Endothelial cell of hepatic sinusoid (primary cell): ENCODE measurements at regions not wholly inside any gene's neighbourhood (a gene's known extent, or its start where the extent isn't known, plus 50 kb on each side); places are given as distances from the start of the nearest gene placed in this dataset.

Source experiments
- in situ Hi-C: cut with HindIII; loops from 2 replicates; pipeline ENCODE4 v1.10.0; 2017; ENCODE audit warnings: low sequenced_read_pairs

DNA sequence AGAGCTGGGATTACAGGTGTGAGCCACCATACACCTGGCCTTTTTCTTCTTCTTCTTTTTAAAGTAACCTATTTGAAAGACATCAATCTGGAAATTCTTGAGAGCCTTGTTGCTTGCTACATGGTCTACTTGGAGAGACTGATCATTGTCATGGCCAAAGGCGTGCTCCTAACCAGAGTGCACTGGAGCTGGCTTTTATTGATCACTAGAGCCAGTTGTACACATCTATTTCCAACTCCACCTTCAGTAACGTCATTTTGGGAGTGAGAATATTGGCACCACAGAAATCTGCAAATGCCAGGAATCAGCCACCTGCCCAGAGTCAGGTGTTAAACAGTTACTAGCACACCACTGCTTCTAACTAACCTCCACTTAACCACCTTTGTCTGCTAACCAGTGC is 735.1 kb downstream of the TYW1 start:
- in situ Hi-C loops, result no loop called here

- in situ Hi-C loops, result no loop called here
Observed at GRCh38 chr7:67732898-67733297, 736.3 kb downstream of the TYW1 start.

- in situ Hi-C loops, result no loop called here
Observed at GRCh38 chr7:67738145-67738544, 741.5 kb downstream of the TYW1 start.

- in situ Hi-C loops, result no loop called here
Observed at GRCh38 chr7:67738958-67739357, 742.3 kb downstream of the TYW1 start.

DNA sequence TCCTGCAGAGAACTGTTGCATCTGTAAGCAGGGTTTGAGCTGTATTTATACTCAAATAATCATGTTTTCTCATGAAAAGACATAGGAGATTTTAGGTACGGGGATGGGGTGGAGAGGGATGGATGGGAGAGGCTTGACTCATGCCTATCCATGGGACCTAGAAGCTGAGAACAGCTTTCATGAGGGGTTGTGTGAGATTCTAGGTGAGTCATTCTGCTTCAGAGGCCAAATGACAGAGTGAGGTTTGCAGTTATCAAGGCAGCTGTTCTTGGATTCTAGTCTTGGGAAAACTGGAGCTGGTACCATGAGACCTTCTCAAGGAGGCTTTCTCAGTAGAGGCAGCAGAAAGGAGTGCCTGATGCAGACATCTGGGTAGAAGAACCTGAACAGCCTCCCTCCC is 746.9 kb downstream of the TYW1 start:
- in situ Hi-C loops, result loop anchor here (10.0 kb wide), 1 partner anchor 339 kb away; no protein-coding TSS in a partner anchor

- in situ Hi-C loops, result no loop called here
Observed at GRCh38 chr7:67752227-67752626, 755.6 kb downstream of the TYW1 start.

- in situ Hi-C loops, result no loop called here
Observed at GRCh38 chr7:67753891-67754290, 757.3 kb downstream of the TYW1 start.

DNA sequence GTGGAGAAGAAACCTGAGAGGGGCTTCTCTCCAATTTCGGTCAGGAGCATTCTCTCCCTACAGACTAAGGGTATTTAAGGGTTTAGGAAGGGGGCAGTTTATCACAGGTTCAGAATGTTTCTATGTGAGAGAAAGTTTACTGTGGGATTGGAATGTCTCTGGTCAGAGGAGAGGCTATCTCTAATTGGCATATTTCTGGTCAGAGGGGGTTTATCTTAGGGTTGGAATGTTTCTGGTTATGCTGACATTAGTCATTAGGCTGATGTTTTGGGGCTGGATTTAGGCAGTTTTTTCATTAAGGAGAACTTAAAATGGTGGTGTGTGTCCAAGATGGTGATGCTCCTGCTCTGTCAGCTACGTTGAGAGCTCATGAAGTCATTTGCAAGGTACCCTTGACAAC is 758.0 kb downstream of the TYW1 start:
- in situ Hi-C loops, result no loop called here

DNA sequence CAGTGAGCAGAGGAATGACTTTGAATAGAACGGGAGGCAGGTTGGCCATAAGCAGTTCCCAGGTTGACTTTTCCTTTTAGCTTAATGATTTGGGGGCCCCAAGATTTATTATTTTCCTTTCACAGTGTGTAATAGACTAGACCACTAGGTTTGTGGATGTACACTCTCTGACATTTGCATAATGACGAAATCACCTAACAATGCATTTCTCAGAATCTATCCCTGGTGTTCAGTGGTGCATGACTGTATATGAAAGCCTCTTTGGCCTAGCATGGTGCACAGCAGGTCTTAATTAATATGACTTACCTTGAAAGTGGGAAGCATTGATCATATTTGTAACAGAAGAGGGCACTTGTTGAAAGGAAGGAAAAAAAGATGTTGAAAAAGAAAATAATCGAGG is 761.9 kb downstream of the TYW1 start:
- in situ Hi-C loops, result no loop called here

- in situ Hi-C loops, result no loop called here
Observed at GRCh38 chr7:67760971-67761370, 764.3 kb downstream of the TYW1 start.

GRCh38 chr7:67762516-67762915 is 765.9 kb downstream of the TYW1 start:
- in situ Hi-C loops, result no loop called here

DNA sequence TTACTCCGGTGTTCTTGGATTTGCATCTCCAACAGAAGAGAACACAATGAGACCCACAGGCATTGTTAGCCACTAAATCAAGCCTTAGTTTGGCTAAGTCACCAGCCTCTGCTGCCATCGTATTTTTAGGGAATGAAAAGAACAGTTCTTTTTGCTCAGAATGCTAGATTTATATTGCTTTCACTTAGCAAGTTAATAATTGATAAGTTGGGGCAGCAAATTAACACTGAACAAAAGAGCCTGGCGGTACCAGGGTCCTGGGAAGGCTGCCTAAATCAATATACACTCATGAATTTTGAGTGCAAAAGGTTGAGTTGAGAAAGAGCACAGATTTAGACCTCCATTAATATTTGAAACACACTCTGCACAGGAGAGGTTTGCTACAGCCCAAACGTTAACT is 767.7 kb downstream of the TYW1 start:
- in situ Hi-C loops, result no loop called here

DNA sequence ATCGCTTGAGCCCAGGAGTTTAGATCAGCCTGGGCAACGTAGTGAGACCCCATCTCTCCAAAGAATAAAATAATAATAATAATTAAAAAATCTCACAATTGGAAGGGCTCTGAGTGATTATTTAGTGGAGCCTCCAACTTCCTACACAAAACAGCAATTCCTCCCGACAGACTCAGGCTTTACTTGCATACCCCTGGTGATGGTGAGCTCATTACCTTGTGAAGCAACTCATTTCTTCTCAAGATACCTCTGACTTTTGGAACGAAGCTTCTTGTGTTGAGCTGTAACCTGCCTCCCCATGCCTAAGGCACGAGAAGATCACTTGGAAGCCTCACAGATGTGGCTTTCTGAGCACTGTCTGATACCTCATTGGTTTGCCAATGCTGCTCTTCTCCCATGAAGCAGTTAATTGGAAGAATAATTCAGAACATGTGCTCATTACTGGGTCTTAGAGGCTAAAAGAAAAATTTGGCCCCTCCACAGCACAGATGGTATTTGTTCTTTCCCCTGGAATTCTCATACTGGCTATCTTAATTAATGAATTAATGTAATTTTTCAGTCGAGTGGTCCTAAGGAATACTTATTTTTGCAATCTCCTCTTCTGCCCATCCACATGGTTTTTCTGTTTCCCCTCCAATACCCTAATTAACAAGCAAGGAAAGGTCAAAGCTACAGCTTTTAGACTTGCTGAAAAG is 769.0 kb downstream of the TYW1 start:
- in situ Hi-C loops, result no loop called here

- in situ Hi-C loops, result no loop called here
Observed at GRCh38 chr7:67766906-67767410, 770.3 kb downstream of the TYW1 start.

DNA sequence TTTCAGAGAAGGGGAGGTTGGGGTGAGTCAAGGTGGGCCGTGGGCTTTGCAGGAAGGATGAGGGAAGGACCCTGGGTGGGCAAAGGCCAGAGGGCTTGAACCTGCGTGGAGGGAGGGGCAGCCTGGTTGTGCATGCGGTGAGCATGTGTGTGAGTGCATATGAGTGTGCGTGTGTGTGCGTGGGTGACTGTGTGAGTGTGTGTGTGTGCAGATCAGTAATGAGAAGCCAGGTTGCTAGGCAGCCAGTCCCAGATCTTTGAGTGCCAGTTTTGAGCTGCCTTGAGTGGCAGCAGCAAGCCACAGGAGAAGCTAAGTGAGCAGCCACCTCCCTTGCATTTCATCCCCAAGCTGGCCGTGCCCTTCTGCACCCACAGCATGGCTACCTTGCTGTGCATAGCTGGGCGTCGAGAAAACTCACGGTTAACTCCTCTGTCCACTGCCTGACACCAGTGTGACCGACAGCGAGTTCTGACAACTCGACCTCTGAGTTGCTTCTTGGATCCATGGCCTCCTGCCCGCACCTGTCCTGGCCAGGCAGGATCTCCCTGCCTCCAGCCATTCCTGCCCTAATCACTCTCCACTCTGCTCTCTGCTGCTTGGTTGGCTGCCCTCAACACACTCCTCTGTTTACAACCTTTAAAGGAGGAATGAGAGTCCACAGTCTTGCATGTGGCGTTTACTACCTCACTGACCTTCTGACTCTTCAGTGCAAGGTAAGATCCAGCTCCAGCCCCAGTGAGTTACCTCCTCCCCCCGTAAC is 775.4 kb downstream of the TYW1 start:
- in situ Hi-C loops, result no loop called here

- in situ Hi-C loops, result no loop called here
Observed at GRCh38 chr7:67773081-67773480, 776.4 kb downstream of the TYW1 start.

- in situ Hi-C loops, result no loop called here
Observed at GRCh38 chr7:67777119-67777518, 780.5 kb downstream of the TYW1 start.

DNA sequence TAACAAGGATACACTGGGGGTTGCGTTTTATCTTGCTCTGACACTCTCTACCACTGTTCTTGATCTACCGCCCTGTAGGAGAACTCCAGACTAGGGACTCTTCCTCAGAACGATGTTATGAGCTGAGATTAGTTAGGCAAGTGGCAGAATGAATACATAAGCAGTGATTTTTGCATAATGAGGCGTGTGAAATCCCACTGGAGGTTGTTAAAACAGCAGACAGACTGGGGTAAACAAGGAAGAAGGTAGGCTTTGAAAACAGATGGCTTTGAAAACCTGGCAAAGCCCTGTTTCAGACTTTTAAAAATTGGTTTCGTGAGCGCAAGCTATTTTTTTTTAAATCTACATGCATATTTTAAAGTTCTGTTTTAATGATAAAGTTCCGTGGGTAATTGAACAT is 785.2 kb downstream of the TYW1 start:
- in situ Hi-C loops, result no loop called here

DNA sequence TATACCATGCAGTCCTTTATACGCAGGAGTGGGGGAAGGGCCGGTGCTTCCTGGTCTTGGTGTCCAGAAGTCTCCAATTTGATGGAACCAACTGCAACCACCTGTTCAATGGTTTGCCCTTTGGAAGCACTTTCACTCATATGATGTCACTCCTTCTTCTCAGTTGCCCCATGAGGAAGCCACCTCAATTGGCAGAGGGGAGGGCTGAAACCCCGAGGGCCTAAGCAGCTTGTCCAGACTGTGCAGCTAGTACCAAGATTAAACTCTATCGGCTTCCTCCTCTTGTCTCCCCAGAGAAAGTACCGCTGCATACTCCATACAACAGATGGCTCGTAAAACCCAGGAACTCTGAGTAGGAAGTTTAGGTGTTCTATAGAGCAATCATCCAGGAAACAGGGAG is 789.4 kb downstream of the TYW1 start:
- in situ Hi-C loops, result no loop called here

DNA sequence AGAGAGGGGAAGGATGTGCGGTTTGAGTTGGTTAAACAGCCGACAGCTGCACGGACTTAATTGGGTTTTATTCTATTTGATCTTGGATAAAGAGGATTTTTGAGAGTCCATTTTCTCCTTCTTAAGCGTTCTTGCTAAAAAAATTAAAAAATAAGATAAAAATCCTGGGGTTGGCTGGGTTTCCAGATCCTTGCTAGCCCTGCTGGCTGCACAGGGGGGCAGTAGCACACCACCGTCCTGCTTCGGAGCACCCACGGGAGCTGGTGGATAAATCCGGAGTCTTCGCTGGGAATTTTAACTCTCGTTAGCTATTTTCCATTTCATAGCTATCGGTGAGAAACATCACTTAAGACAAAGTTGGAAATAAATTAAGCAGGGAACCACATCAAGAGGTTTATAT is 792.0 kb downstream of the TYW1 start:
- in situ Hi-C loops, result no loop called here

GRCh38 chr7:67791918-67792317 is 795.3 kb downstream of the TYW1 start:
- in situ Hi-C loops, result no loop called here

GRCh38 chr7:67794544-67794943 is 797.9 kb downstream of the TYW1 start:
- in situ Hi-C loops, result no loop called here
